GM23338 (cell line): ENCODE measurements at regions not wholly inside any gene's neighbourhood (a gene's known extent, or its start where the extent isn't known, plus 50 kb on each side); places are given as distances from the start of the nearest gene placed in this dataset.

ENCODE experiments used
- CREB1 ChIP-seq: fragments of 250-450 bp; sonication (Bioruptor Pico); IDR thresholded peaks from 2 replicates; pipeline ENCODE4 v1.5.0; 2020; ENCODE audit warnings: low read depth, mild to moderate bottlenecking, moderate library complexity
- CTCF ChIP-seq, 2 experiments: fragments of 200-600 bp in 1 of 2; sonication (generic) in 1 of 2; conservative IDR thresholded peaks; 2 replicates each; pipeline versions ENCODE4 v1.5.1 to v1.6.1; 2016 to 2017; ENCODE audit warnings: antibody characterized with exemption in 2 of 2, low read depth in 2 of 2, mild to moderate bottlenecking in 2 of 2, moderate library complexity in 1 of 2
- ETS1 ChIP-seq: IDR thresholded peaks from 2 replicates; pipeline ENCODE4 v1.6.1; 2016; ENCODE audit warnings: antibody characterized with exemption
- EZH2 ChIP-seq: fragments of 200-600 bp; sonication (generic); IDR thresholded peaks from one replicate; pipeline ENCODE4 v1.8.0; 2017; ENCODE audit warnings: antibody characterized with exemption, mild to moderate bottlenecking, low read depth; ENCODE audit not compliant: unreplicated experiment
- EZH2phosphoT487 ChIP-seq: fragments of 200-600 bp; sonication (generic); IDR thresholded peaks from one replicate; pipeline ENCODE4 v1.8.1; 2018; ENCODE audit warnings: antibody characterized with exemption; ENCODE audit not compliant: unreplicated experiment
- JUNB ChIP-seq: IDR thresholded peaks from one replicate; pipeline ENCODE4 v1.6.1; 2016; ENCODE audit warnings: antibody characterized with exemption; ENCODE audit not compliant: unreplicated experiment
- NANOG ChIP-seq: IDR thresholded peaks from 2 replicates; pipeline ENCODE4 v1.6.1; 2016; ENCODE audit warnings: antibody characterized with exemption, borderline replicate concordance
- POLR2AphosphoS5 ChIP-seq: IDR thresholded peaks from 2 replicates; pipeline ENCODE4 v1.6.1; 2016; ENCODE audit warnings: antibody characterized with exemption, low read depth
- REST ChIP-seq: IDR thresholded peaks from one replicate; pipeline ENCODE4 v1.6.1; 2018; ENCODE audit warnings: antibody characterized with exemption; ENCODE audit not compliant: unreplicated experiment
- STAT1 ChIP-seq: IDR thresholded peaks from one replicate; pipeline ENCODE4 v1.6.1; 2016; ENCODE audit warnings: antibody characterized with exemption; ENCODE audit not compliant: unreplicated experiment
- ZNF114 ChIP-seq: fragments of 250-450 bp; sonication (Bioruptor Pico); IDR thresholded peaks from 2 replicates; pipeline ENCODE4 v1.5.0; 2020; ENCODE audit warnings: mild to moderate bottlenecking, moderate library complexity
- ZNF331 ChIP-seq: fragments of 250-450 bp; sonication (Bioruptor Pico); IDR thresholded peaks from 2 replicates; pipeline ENCODE4 v1.5.0; 2020; ENCODE audit warnings: low read depth, mild to moderate bottlenecking, moderate library complexity
- ZNF462 ChIP-seq: fragments of 250-450 bp; sonication (Bioruptor Pico); IDR thresholded peaks from 2 replicates; pipeline ENCODE4 v1.5.0; 2020; ENCODE audit warnings: mild to moderate bottlenecking, moderate library complexity

- TF ChIP-seq EZH2 = no peak
- no peak for TF ChIP-seq REST
- no peak for TF ChIP-seq CTCF (conservative IDR thresholded peaks at IDR 0.05; ENCODE audit: low read depth in 2 of 2)
- TF ChIP-seq JUNB = no peak
- no peak for TF ChIP-seq CREB1 (CRISPR knock-in tag)
- TF ChIP-seq POLR2AphosphoS5 = no peak
- TF ChIP-seq ZNF331 = no peak
- TF ChIP-seq NANOG = no peak
- TF ChIP-seq EZH2phosphoT487 = no peak
- TF ChIP-seq ZNF462 (CRISPR knock-in tag) = no peak
- TF ChIP-seq ZNF114 (CRISPR knock-in tag) = no peak
- TF ChIP-seq ETS1 = no peak
- no peak for TF ChIP-seq STAT1
Measured at GRCh38 chr1:218081358-218081757, 203.7 kb upstream of the RRP15 start.
